ENCODE measurements at regions not wholly inside any gene's neighbourhood (a gene's known extent, or its start where the extent isn't known, plus 50 kb on each side); places are given as distances from the start of the nearest gene placed in this dataset.

- Histone ChIP-seq H3K9me3 (replicated peaks; ENCODE audit: control insufficient read depth, insufficient read depth, low read length) (no peaks in the 10 kb centered on the region), H3K79me2 (ENCODE audit: control insufficient read depth, insufficient read depth, low read length) (no peaks in the 10 kb centered on the region), H3K27ac (ENCODE audit: insufficient read depth, low read depth, low read length) (no peak overlapping the region), H3K4me2 (ENCODE audit: insufficient read depth, low read length) (no peak overlapping the region), H3K27me3 (ENCODE audit: control insufficient read depth in 2 of 2, insufficient read depth in 2 of 2, low read length in 2 of 2) (no peaks in the 10 kb centered on the region), H3K36me3 (ENCODE audit: control insufficient read depth in 2 of 2, extremely low read depth in 1 of 2, insufficient read depth in 2 of 2, low read length in 2 of 2) (no peaks in the 10 kb centered on the region), H3K9me1 (replicated peaks; ENCODE audit: control insufficient read depth, extremely low read depth, insufficient read depth, low read length) (no peaks in the 10 kb centered on the region), H3K9ac (replicated peaks; ENCODE audit: extremely low read depth, insufficient read depth, low read length) (no peak overlapping the region), H2AFZ (ENCODE audit: low read depth, low read length) (no peak overlapping the region), H3K4me1 (ENCODE audit: control insufficient read depth, extremely low read depth, insufficient read depth, low read length) (no peaks in the 10 kb centered on the region), H3K4me3 (replicated peaks in 1 of 3; ENCODE audit: insufficient read depth in 1 of 3, low read depth in 1 of 3, low read length in 3 of 3) (no peak overlapping the region), H4K20me1 (replicated peaks; ENCODE audit: control insufficient read depth, extremely low read depth, insufficient read depth, low read length) (no peaks in the 10 kb centered on the region)
- dilution Hi-C loops (cut with MboI; ENCODE audit: extremely low pct_ligation_motif_present, low sequenced_read_pairs) (no loop called here), intact Hi-C loops (cut with micrococcal nuclease) (no loop called here)
- no TSS peak for BruUV-seq (replicated peaks)
- DNase-seq (ENCODE audit: low read depth, low spot score): no peak
- FAIRE-seq: no peak
- CTCF ChIA-PET: no interaction called here
- POLR2A ChIA-PET: no interaction called here
- TF ChIP-seq POLR2AphosphoS5 (IDR thresholded peaks at IDR 0.05; ENCODE audit: insufficient read depth, low read depth, low read length): no peak
These were observed 154.1 kb upstream of the HS6ST1 start for GRCh38 chr2:128472789-128473174.

GRCh38 chr2:128473175-128474035 is 154.7 kb upstream of the HS6ST1 start:
- Histone ChIP-seq H3K9me1 (replicated peaks; ENCODE audit: control insufficient read depth, extremely low read depth, insufficient read depth, low read length) (no peaks in the 10 kb centered on the region), H3K27ac (ENCODE audit: insufficient read depth, low read depth, low read length) (no peak overlapping the region), H3K4me2 (ENCODE audit: insufficient read depth, low read length) (no peak overlapping the region), H3K27me3 (ENCODE audit: control insufficient read depth in 2 of 2, insufficient read depth in 2 of 2, low read length in 2 of 2) (no peaks in the 10 kb centered on the region), H3K79me2 (ENCODE audit: control insufficient read depth, insufficient read depth, low read length) (no peaks in the 10 kb centered on the region), H3K4me3 (replicated peaks in 1 of 3; ENCODE audit: insufficient read depth in 1 of 3, low read depth in 1 of 3, low read length in 3 of 3) (no peak overlapping the region), H3K9ac (replicated peaks; ENCODE audit: extremely low read depth, insufficient read depth, low read length) (no peak overlapping the region), H3K4me1 (ENCODE audit: control insufficient read depth, extremely low read depth, insufficient read depth, low read length) (no peaks in the 10 kb centered on the region), H4K20me1 (replicated peaks; ENCODE audit: control insufficient read depth, extremely low read depth, insufficient read depth, low read length) (no peaks in the 10 kb centered on the region), H3K9me3 (replicated peaks; ENCODE audit: control insufficient read depth, insufficient read depth, low read length) (no peaks in the 10 kb centered on the region), H3K36me3 (ENCODE audit: control insufficient read depth in 2 of 2, extremely low read depth in 1 of 2, insufficient read depth in 2 of 2, low read length in 2 of 2) (no peaks in the 10 kb centered on the region), H2AFZ (ENCODE audit: low read depth, low read length) (no peak overlapping the region)
- ChIA-PET POLR2A (no interaction called here), CTCF (no interaction called here)
- dilution Hi-C loops (cut with MboI; ENCODE audit: extremely low pct_ligation_motif_present, low sequenced_read_pairs) (no loop called here), intact Hi-C loops (cut with micrococcal nuclease) (no loop called here)
- DNase-seq (ENCODE audit: low read depth, low spot score): no peak
- TF ChIP-seq FOS (IDR thresholded peaks at IDR 0.05; ENCODE audit: borderline replicate concordance, insufficient read depth, low read length): no peak
- no peak for TF ChIP-seq POLR2A (IDR thresholded peaks at IDR 0.05; ENCODE audit: low read depth, low read length)
- TF ChIP-seq GATA2 (IDR thresholded peaks at IDR 0.05; ENCODE audit: insufficient read depth, insufficient read length, low read depth, low read length): no peak
- no peak for TF ChIP-seq EZH2 (IDR thresholded peaks at IDR 0.05; ENCODE audit: borderline replicate concordance, low read depth, low read length, severe bottlenecking)
- no peak for TF ChIP-seq CTCF (IDR thresholded peaks at IDR 0.05; ENCODE audit: extremely low read depth in 1 of 2, insufficient read depth in 1 of 2, low read depth in 1 of 2, low read length in 2 of 2)
- TF ChIP-seq MYC (IDR thresholded peaks at IDR 0.05; ENCODE audit: low read depth, low read length): no peak
- TF ChIP-seq POLR2AphosphoS5 (IDR thresholded peaks at IDR 0.05; ENCODE audit: insufficient read depth, low read depth, low read length): no peak
- no peak for TF ChIP-seq MAX (IDR thresholded peaks at IDR 0.05; ENCODE audit: insufficient read depth, insufficient read length)
- TF ChIP-seq JUN (IDR thresholded peaks at IDR 0.05; ENCODE audit: borderline replicate concordance, insufficient read depth, insufficient read length, low read depth): no peak
- FAIRE-seq: no peak
- no TSS peak for BruUV-seq (replicated peaks)
